NCI-H187 (cell line): ENCODE measurements at regions not wholly inside any gene's neighbourhood (a gene's known extent, or its start where the extent isn't known, plus 50 kb on each side); places are given as distances from the start of the nearest gene placed in this dataset.
"Not testable (repeated sequence)": the region's sequence is repeated elsewhere in the genome, so short reads cannot be mapped to it uniquely, and the experiment has no call there.

Experiments used
- DNase-seq, 2 experiments: peaks; one replicate each; lab custom pipeline; 2025; lab: John Stamatoyannopoulos, UW

DNA sequence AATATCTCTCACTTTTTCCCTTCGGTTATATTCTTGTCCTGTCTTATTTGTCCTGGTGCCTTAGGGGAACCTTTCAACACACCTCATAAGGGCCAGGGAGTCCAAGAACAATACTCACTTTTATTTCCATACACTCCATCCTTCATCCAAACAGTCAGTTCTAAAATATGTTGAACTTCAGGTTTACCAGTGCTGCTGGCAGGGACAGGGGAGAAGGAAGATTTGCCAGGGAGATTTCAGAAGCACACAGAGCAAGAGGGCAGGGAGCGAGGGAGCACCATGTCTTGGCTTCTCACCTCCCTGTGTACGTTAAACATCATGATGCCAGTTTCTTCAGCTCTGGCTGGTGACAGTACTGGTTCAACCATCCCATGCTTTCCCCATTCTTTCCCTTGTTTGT lies 631.1 kb upstream of the FAT1 start:
- no peak for DNase-seq

DNA sequence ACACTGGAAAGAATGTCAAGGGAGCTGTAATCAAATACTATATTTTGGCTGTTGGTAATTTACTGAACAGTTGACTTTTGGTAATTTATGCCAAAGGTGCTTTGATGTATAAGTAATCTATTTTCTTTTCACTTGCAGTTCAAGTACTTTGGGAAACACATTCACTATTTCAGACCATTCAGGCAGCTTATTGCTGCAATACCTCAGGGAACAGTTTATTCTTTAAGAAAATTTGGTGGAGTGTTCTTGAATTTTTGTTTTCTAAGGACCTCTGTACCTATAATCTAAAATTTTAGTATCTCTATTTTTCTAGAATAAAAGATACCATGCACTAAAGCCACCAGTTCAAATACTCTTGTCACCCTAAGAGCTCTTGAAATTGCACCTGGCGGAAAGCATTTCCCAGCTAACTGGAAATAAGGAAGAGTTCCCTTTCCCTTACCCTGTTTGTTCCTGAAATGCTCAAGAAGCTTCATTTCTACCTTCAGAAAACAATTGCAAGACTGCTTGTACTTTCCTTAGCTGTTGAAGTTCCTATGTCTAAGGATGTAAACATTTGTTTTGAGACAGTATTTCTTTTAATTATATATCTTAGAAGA lies 633.5 kb upstream of the FAT1 start:
- no peak for DNase-seq

DNA sequence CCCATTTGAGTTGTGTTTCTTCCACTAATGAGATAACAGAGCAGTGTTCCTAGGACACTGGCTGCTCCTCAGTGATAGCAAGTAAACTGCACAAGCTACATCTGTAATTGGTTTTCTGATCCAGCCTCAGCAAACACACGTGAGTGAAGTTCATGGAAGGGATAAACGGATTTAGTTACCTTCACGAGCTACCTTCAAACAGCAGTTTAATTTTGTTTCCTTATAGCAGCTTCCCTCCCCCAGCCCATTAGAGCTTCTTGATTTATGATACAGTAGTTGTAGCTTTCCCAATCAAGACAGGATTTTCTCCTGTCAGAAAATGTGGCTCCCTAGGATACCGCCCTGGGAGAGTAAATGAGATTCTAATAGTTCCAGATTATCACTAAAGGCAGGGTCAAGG lies 634.2 kb upstream of the FAT1 start:
- no peak for DNase-seq

DNA sequence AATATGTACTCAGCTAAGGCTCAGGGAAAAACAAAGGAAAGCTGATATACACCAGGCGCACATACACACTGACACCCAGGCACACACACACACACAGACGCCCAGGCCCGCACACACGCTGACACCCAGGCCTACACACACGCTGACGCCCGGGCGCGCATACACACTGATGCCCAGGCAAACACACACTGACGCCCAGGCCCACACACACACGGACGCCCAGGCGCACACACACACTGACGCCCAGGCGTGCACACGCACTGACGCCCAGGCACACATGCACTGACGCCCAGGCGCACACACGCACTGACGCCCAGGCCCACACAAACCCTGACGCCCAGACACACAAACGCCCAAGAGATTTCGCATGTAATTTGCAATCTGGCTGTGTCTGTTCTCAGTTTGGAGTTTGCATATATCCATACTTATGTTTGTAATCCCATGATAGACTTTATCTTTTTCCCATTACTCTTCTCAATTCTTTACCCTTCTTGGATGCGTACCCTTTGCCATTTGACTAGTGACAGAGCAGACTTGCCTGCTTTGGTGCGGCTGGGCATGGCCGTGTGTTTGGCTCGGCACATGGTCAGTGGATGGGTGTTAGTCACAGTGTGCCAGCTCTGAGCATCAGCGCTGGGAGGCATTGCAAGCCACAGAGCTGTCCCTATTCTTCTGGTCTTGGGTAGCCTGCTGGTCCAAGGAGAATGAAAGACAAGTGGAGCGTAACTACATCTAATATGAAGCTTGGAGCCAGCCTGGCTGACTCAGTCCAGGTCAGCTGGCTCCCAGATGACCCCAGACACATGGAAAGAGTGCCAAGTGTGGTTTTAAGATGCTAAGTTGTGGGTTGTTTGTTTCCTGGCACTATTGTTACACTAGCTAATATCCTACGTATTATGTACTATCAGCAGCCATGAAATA lies 632.4 kb upstream of the ZFP42 start:
- no peak for DNase-seq

DNA sequence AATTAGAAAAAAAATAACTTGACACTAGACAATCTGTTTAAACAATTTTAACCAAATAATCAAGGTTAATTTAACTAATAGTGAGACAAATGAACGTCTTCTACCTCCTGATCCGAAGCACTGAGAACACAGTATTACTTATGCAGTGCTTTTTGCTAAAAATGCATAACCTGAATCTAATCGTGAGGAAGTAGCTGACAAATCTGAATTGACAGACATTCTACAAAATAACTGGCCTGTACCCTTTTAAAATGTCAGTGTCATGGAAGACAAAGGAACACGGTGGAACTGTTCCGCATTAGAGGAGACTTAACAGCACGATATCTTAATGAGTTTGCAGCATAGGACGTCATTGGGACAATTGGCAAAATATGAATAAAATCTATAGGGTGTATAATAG lies 631.2 kb upstream of the ZFP42 start:
- no peak for DNase-seq

DNA sequence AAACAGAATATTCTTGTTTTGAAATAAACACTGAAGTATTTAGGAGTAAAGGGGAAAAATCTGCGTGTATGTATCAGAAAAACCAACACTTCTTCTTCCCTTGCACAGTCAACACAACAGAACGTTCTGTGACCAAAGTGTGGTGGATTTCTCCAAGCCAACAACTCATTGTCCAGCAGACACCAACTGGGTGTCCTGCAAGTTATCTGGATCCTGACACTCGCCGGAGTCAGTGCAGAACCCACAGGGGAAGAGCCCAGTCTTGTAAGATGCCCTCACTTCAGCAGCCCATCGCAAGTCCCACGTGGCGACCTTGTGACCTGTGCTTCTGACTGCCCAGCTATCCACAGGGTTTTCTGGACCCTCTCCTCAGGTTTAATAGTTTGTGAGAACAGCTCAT lies 630.7 kb upstream of the ZFP42 start:
- no peak for DNase-seq

DNA sequence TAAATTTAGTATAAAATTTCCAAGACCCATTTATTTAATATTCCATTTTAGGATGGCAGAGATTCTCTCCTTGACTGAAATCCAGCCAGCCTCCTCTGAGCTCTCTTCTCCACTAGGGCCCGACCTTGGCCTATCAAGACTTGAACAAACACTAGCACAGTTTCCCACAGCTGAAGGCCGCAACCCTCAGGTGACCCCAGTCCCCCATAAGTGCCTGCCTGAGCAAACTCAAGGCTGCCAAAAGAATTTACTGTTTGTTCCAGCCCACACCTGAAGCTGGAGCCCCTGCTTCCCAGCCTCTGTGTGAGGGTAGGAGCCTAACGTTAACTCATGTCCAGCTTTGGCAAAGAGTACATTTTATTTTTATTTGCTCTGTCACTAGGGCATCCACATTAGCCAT lies 629.0 kb upstream of the ZFP42 start:
- DNase-seq, result no peak

DNA sequence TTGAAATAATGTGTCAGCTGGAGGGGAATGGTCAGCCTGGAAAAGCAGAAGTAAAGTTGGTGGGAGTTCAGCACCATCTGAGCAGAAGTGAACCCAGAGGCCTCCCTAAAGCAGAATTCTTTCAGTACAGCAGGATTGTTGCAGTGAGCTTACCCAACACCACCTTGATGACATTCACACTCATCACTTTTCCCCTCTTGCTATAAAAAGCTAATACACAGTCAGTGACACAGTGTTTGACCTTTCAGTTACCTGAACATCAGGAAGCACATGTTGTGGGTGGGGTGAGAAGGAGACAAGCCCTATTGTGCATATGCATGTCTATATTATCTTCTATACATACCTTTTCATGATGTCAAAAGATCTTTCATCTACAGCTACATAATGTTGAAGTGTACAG lies 624.7 kb upstream of the ZFP42 start:
- DNase-seq, result no peak

DNA sequence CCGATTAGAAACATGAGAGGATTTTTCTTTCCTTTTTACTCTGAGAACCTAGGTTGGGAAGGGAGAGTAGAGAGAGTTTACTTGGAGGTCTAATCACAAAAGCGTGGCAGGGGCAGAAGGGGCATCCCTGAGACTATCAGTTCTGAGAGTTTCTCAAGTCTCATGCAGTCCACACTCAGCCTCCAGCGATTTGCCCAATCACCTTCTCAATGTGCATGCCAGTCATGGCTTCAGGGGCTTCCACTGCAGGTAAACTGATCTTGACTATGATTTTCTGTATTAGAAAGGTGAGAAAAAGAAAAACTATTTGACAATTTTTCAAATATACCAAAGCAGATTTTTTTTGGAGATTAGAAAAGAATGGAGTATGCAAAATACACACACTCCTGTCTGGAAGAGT lies 617.1 kb upstream of the ZFP42 start:
- DNase-seq, result no peak

DNA sequence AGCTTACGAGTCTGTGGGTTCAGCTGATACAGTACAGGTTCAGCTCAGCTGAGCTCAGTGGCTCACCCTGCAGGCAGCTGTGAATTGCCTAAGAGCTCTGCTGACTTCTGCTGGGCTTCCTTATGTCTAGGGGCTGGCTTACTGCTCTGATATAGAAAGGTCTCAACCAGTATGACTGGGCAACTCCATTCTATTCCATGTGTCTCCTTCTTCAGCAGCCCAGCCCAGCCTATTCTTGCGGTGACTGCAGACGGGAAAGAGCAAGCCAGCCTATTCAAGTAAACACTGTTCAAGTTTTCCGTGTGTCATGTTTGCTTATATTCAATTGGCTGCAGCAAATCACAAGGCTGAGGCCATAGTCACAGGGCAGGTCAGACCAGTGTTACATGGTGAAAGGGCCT lies 615.4 kb upstream of the ZFP42 start:
- DNase-seq, result no peak

DNA sequence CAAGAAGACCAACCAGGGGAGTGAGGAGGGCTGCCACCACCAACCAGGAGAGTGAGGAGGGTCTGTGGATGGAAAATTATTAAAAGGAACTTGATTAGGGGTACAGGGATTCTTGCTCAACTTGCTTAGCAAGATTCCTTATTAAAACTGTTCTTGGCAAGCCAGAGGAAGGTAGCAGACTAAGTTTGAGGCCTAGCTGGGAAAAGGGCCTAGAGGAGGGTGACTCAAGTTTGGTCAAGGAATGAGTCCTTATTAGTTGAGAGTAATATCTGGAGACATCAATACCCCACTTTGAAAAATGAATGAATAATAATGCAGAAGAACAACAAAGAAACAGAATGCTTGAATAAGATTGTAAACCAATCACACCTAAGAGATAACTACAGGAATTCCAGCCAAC lies 612.4 kb upstream of the ZFP42 start:
- DNase-seq, result no peak

DNA sequence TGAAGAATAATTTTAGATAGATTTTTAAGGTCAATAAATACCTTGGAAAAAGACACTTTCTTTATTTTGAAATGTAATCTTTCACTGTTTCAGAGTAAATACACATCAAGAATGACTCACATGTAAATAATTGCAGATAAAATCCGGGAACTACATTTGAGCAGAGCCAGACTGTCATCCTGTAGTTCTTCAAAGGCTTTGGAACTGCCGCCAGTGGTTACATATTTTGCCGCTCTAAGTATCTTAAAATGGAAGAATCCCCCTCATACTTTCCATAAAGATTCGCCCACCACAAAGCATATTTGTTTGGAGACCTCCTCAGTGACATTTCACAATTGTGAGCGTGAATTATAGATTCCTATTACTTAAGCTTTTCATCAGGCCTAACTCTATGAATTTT lies 607.8 kb upstream of the ZFP42 start:
- no peak for DNase-seq

DNA sequence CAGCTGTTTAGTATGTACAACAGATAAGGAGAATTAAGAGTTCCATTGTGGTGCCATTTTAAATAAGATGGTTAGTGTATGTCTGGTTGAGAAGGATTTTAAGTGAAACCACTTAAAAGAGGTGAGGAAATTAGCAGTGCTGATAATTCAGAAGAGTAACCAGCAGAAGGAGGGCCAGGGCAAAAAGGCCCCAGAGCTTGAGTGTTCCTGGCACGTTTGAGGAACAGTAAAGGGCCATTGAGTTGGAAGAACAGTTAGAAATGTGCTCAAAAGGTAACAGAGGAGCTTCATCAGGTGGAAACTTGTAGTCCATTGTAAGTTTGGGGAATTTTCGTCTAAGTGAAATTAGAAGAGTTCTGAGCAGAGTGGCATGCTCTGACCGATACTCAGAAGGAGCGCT lies 606.2 kb upstream of the ZFP42 start:
- no peak for DNase-seq

DNA sequence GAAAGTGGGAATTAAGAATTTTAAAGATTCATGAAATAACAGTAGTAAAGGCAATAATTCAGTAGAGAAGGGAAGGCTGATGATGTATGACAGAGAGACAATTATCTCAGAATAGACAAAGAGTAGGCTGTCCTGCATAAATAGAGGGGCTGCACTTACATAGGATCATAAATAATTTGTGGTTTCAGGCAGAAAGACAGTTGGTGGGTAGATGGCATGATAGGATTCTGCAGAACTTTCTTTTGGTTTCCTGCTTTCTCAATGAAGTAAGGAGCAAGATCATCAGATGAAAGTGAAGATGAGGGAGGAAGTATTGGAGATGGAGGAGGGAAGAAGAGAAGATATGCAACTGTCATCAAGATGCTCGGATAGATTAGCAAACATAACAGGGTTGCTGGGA lies 604.9 kb upstream of the ZFP42 start:
- no peak for DNase-seq

DNA sequence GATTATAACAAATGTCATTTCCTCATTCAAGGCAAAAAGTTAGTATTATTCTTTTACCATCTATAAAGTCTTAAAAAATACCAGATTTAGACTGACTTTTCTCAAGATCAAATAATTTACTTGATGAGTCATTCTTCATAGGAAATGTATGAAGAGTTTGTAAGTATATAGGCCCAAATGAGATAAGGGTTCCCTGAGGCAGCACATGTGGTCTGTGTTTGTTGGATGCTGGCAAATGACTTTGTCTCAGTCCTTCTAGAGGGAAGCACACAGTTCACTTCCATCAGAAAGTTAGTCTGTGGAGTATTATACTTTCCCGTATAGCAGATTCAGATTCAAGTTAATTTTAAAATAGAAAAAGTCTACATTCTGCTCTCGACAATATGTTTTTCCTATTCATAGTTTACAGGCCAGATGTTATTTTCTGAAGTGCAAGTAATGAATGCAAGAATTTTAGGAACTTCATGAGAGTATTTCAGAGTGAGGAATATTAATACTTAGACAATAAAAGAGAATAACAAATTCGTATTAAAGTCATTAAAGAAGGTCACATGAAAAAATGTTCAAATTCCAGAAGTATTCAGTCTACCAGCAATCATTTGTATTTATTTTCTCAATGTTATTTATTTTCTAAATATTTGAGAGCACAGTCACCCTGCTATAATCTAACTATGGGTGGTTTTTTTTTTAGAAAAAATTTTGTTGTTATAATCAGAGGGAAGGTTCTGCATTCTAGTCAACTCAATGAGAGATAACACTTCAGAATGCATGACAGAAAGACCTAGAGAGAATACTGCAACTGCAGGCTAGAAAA lies 601.8 kb upstream of the ZFP42 start:
- no peak for DNase-seq

DNA sequence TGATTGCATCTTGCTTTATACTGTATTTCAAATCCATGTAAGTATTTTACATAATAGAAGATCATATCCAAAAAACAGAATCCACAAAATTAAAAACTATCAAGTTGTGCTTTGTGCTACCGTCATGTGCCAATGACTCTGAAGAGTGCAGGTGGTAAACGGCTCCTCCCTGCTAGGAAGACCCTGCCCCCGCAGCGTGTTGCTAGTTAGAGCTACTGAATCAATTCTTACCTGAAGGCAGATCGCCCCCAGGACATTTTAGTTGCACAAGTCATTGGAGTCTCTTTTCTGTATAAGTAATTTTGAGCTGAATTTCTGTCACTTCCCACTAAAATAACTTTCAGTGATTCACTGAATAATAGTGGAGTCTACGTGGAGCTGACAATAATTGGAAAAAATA lies 599.5 kb upstream of the ZFP42 start:
- no peak for DNase-seq

DNA sequence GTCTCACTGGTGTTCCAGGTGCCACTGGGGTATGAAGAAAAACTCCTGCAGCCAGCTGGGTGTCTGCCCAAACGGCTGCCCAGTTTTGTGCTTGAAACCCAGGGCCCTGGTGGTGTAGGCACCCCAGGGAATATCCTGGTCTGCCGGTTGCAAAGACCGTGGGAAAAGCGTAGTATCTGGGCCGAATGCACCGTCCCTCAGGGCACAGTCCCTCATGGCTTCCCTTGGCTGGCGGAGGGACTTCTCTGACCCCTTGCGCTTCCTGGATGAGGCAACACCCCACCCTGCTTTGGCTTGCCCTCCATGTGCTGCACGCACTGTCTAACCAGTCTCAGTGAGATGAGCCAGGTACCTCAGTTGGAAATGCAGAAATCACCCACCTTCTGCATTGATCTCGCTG lies 587.1 kb upstream of the ZFP42 start:
- DNase-seq, result not testable (repeated sequence)

DNA sequence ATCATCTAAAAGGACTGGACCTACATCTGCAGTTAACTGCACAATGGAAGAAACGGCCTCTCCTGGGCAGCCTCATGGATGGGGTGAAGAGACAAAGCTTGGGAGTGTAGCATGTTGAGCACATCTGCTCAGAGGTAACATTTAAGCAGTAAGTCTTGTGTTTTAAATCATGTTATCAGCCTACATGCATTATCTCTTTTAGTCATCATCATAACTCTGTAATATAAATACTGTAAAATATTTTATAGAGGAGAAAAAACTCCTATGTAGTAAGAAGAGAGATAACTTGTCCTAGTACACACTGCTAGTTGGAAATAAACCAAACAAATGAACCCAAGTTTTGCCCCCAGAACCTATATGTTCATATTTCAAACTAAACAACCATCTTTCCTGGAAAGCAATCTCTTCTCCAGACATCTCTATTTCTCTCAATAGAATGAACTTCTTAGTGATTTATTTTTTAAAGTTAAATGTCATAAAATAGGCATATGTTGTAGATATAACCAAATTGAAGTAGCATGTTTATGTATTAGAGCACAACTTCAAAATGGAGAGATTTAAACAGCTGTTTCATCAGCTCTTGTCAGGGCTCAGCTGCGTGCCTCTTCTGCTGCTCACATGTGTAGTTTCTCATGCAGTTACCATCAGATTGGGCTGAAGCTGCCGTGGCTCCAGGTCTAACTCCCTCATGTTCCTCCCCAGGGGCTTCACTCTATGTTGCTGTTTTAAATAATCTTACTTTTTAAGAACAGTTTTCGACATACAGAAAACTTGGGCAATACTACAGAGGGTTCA lies 581.8 kb upstream of the ZFP42 start:
- no peak for DNase-seq

DNA sequence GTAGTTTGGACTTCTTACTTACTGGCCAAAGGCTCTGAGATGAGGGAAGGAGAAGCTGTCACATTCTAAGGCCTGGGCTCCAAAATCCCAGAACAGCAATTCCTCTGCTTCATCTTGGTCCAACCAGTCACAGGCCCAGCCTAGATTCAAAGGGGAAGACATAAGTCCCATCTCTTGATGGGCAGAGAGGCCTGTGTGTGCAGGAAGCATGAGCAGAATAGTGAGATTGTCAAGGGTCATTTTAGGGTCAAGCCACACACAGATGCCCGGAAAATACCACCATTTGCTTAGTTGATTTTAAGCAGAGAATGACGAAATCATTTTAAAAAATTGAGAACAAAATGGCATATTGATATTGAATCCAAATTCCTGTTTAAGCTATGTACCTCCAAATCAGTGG lies 580.9 kb upstream of the ZFP42 start:
- no peak for DNase-seq

DNA sequence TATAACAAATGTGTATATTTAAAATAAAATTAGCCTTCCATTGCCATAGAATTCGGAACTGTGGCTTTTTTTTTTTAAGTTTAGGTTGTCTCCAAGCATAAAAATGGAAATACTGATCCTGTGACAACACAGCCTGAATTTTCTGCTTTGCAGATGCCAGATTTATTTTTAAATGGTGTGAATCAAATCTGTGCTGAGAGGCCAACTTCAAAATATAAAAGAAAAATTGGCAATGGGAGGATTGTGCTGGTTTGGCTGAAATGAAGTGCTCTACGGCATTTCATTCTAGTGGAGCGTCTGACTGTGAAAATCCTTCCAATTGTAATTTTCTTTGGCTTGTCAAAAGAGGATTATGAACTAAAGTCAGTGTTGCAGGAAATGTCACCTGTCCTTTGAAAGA lies 580.3 kb upstream of the ZFP42 start:
- no peak for DNase-seq

DNA sequence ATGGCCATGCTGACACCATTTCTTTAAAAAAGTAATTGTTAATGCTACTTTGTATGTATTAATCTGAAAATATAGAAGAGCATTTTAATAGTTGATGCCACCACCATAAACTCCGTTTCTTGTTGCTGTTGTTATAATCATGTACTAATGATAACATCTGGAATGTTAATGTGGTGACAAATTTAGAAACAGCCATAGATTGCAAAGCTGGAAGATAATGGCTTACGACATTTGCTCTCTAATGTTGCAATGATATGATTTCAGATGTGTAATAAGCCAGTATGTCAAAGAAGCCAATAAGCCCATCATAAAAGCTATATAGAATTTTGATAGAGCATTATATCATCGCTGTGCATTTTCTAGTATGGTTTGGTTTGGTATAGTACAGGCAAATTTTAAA lies 579.4 kb upstream of the ZFP42 start:
- no peak for DNase-seq

DNA sequence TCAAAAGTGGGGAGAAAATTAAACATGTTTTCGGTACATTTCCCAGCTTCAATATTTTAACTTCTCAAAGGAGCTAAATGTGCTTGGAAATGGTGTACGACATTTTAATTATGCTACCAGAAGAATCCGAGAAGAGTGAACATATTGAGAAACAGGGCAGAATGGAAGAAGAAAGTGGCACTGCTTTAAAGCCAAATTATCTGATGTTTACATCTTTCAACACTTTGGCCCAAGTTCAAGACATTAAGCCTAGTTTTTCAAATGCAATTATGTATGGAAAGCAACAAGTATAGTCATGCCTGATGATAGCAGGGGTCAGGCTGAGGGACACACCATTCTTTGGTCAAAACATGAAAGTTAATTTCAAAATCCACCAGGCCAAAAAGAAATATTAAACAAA lies 577.9 kb upstream of the ZFP42 start:
- no peak for DNase-seq
